Stomach (tissue), 8 donors: ENCODE measurements at regions not wholly inside any gene's neighbourhood (a gene's known extent, or its start where the extent isn't known, plus 50 kb on each side); places are given as distances from the start of the nearest gene placed in this dataset.

Experiments
- DNase-seq, 2 donors: peaks; one replicate each; pipeline versions ENCODE4 v3.0.0 to v3.0.0-alpha.2; 2013 to 2019
- H3K27ac ChIP-seq, 5 donors: fragments of 200-600 bp in 4 of 5; sonication (generic) in 4 of 5; one replicate each; pipeline ENCODE4 v1.5.1; 2013 to 2019; ENCODE audit warnings: mild to moderate bottlenecking in 1 of 5, moderate library complexity in 1 of 5
- H3K27me3 ChIP-seq, 3 donors: fragments of 200-600 bp; sonication (generic); one replicate each; pipeline ENCODE4 v1.5.1; 2017 to 2019; ENCODE audit warnings: mixed run types in 1 of 3
- H3K36me3 ChIP-seq, 4 donors: fragments of 200-600 bp; sonication (generic); 1 replicate in 3 of 4; 2 replicates in 1 of 4; pipeline ENCODE4 v1.5.1; 2016 to 2019
- H3K4me1 ChIP-seq, 4 donors: fragments of 200-600 bp; sonication (generic); one replicate each; pipeline ENCODE4 v1.5.1; 2016 to 2019
- H3K4me3 ChIP-seq, 4 donors: fragments of 200-600 bp; sonication (generic) in 3 of 4; one replicate each; pipeline ENCODE4 v1.5.1; 2016 to 2019; ENCODE audit warnings: mild to moderate bottlenecking in 1 of 4
- H3K9me3 ChIP-seq, 4 donors: fragments of 200-600 bp; sonication (generic); one replicate each; pipeline ENCODE4 v1.5.1; 2016 to 2019
- CTCF ChIP-seq, 7 experiments: fragments of 450-650 bp in 4 of 7; fragments of 200-600 bp in 3 of 7; sonication (generic) in 3 of 7; IDR thresholded peaks; one replicate each; pipeline ENCODE4 v1.5.1; 2016 to 2019; ENCODE audit warnings: antibody characterized with exemption in 7 of 7, control low read depth in 2 of 7, mild to moderate bottlenecking in 1 of 7
- EP300 ChIP-seq: sonication (generic); formaldehyde crosslinking; IDR thresholded peaks from one replicate; pipeline ENCODE4 v1.6.1; 2017; ENCODE audit warnings: antibody characterized with exemption
- POLR2A ChIP-seq, 4 donors: fragments of 450-650 bp; IDR thresholded peaks; one replicate each; pipeline ENCODE4 v1.6.1; 2016; ENCODE audit warnings: antibody characterized with exemption in 4 of 4, control low read depth in 2 of 4, mild to moderate bottlenecking in 1 of 4, moderate library complexity in 1 of 4
- POLR2AphosphoS5 ChIP-seq, 3 donors: sonication (generic); formaldehyde crosslinking; IDR thresholded peaks; one replicate each; pipeline ENCODE4 v1.6.1; 2016; ENCODE audit warnings: antibody characterized with exemption in 3 of 3
- WGBS, 5 donors: extraction: QIAGEN DNeasy Blood & Tissue Kit in 3 of 5; methylation state at CpG; one replicate each; pipeline versions ENCODE4 v1.1.5 to v1.1.7; 2013 to 2018; 5-methylcytosine and 5-hydroxymethylcytosine counted together
- intact Hi-C: fragments of 100-400 bp; cut with DNase I; formaldehyde crosslinking; loops from one replicate; pipeline ENCODE4 v1.15.1; 2023; ENCODE audit warnings: low total_unique reads
- donor health status: healthy with polysubstance abuse.
- donor health status: Bipolar disorder and iron deficiency.
- donor health status: healthy.

DNA sequence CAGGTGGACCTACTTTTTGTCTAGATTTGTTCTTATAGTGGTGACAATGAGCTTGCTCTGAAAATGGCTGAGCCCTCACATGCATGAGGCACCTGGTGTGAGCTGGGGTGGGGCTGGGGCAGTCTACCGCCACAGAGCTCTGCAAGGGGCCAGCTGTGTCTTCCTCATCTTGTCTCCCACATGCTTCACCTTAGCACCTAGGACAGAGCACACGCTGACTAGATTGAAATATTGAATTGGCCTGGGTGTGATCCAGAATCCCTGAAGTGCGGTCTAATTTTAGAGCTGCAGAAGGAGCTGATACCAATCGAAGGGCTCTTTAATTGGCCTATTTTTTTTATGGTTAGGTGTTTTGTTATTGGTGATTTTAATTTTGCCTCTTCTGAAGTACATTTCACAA is 126.1 kb upstream of the NFIB start:
- H3K27ac ChIP-seq: no peak overlapping the region
- intact Hi-C loops: no loop called here
- no peaks in the 10 kb centered on the region for H3K9me3 ChIP-seq
- 79 to 93% (median 87%) methylated on average over 4 of the region's 4 CpGs for WGBS, 5 donors
- no peaks in the 10 kb centered on the region for H3K36me3 ChIP-seq
- DNase-seq: no peak
- H3K27me3 ChIP-seq: peaks cover 0 to 3% (median 0%) of the 10 kb centered on the region in 3 donors
- no peaks in the 10 kb centered on the region for H3K4me1 ChIP-seq
- no peak overlapping the region for H3K4me3 ChIP-seq
- TF ChIP-seq POLR2AphosphoS5 (IDR thresholded peaks at IDR 0.05) (no peak), POLR2A (IDR thresholded peaks at IDR 0.05) (no peak), EP300 (no peak), CTCF (IDR thresholded peaks at IDR 0.05) (no peak)

DNA sequence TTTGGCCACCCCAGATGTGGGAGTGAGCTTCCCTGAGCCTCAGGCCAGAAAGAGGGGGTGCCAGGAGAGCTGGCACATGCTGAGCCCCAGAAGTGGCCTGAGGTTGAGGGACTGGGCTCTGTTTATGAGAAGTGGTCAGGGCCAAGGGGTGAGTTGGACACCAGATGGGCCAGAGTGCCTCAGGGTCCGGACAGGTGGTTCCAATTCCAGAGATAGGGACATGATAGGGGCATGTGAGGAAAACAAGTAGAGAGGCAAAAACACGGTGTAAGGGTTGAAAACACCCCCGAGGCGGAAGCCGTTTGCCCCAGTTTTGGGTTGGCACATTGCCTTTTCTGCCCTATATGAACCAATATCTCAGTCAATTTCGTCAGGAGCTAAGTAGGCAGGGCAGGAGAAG is 125.6 kb upstream of the NFIB start:
- no peaks in the 10 kb centered on the region for H3K9me3 ChIP-seq
- intact Hi-C loops: no loop called here
- H3K36me3 ChIP-seq: no peaks in the 10 kb centered on the region
- H3K27me3 ChIP-seq: peaks cover 0 to 3% (median 0%) of the 10 kb centered on the region in 3 donors
- no peak overlapping the region for H3K27ac ChIP-seq
- WGBS, 5 donors: 78 to 88% (median 81%) methylated on average over 6 of the region's 6 CpGs
- DNase-seq: no peak
- TF ChIP-seq EP300: no peak
- TF ChIP-seq POLR2A (IDR thresholded peaks at IDR 0.05): no peak
- TF ChIP-seq POLR2AphosphoS5 (IDR thresholded peaks at IDR 0.05): no peak
- no peak for TF ChIP-seq CTCF (IDR thresholded peaks at IDR 0.05)
- no peaks in the 10 kb centered on the region for H3K4me1 ChIP-seq
- no peak overlapping the region for H3K4me3 ChIP-seq

DNA sequence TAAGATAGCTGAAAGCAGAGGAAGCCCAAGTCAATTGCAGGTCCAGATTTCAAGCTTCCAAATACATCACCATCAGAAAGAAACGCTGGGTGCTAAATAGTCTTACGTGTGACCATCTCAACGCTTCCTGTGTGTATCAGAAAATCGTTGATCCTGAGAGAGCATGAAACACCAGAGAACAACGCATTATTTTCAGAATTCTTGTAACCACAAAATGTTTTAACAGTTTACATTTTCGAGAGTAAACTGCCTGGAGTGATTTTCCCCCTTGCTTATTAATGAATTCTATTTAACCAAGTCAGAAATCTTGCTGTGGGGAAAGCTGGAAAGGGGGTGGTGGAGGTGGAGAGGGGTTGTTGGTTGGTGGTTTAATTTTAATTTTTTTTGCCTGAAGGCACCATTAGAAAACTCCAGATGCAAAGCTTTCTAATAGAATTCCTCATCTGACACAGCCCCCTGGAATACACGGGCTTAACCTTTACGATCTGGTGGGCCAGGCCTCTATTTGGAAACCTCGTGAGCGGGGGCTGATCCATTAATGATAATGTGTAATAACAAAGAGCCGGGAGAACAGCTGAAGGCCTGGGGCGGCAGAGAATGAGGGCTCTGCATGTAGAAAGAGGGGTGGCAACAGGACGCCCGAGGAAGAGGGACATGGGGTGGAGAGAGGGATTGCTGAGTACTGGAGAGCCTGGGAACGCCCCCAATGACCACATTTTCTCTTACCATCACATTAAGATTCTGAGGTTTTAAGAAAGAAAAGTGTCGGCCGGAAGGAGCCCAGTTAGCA is 124.5 kb upstream of the NFIB start:
- WGBS, 5 donors: 69 to 79% (median 77%) methylated on average over 17 of the region's 17 CpGs
- no peaks in the 10 kb centered on the region for H3K9me3 ChIP-seq
- H3K36me3 ChIP-seq: no peaks in the 10 kb centered on the region
- H3K27me3 ChIP-seq: peaks cover 0 to 3% (median 0%) of the 10 kb centered on the region in 3 donors
- intact Hi-C loops: no loop called here
- TF ChIP-seq POLR2A (IDR thresholded peaks at IDR 0.05) (no peak), CTCF (IDR thresholded peaks at IDR 0.05) (no peak), EP300 (no peak), POLR2AphosphoS5 (IDR thresholded peaks at IDR 0.05) (no peak)
- no peak overlapping the region for H3K27ac ChIP-seq
- peaks cover 0 to 7% (median 4%) of the 10 kb centered on the region in 4 donors for H3K4me1 ChIP-seq
- DNase-seq: no peak
- no peak overlapping the region for H3K4me3 ChIP-seq

DNA sequence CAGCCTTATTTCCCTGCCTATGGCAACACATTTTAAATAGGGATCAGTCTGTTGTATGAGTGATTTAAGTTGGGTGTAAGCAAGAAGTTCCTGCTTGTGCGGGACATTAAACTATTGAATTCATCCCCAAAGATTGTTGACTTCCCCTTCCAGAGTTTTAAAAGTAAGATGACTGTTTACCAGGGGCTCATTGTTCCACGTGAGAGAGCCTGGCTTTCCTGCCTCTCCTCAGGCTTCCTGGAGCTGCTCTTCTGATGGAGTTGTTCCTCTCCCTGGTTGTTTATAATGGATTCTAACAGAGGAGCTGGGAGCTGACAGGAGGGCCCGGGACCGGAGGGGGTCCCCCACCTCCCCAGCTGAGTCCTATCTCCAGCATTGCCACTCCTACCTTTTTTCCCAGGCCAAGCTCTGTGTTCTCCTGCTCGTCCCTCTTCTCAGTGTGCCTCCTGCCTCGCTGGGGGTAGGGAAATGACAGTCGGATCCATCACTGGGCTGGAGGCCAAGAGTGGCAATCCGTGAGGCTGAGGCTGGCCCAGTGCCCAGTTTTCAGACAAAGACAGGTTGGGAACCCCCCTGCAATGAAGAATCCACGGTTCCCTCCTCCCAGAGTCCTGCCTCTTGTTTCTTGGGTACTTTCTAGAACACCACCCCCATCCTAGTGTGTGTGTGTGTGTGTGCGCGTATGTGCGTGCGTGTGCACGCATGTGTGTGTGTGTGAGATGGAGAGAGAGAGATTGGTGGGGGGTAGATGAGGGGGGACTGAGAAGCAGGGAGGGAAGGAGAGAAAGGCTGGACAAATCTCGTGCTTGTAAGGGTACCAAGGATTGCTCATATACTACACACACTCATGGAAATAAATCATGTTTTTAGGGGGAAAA is 123.7 kb upstream of the NFIB start:
- TF ChIP-seq POLR2AphosphoS5 (IDR thresholded peaks at IDR 0.05): no peak
- TF ChIP-seq EP300: no peak
- no peak for TF ChIP-seq CTCF (IDR thresholded peaks at IDR 0.05)
- TF ChIP-seq POLR2A (IDR thresholded peaks at IDR 0.05): no peak
- Histone ChIP-seq H3K27ac (peak overlapping the region in 1 of 5 donors; percentile 7), H3K4me3 (no peak overlapping the region), H3K9me3 (no peaks in the 10 kb centered on the region), H3K27me3 (peaks cover 0 to 3% (median 0%) of the 10 kb centered on the region in 3 donors), H3K4me1 (peaks cover 0 to 14% (median 6%) of the 10 kb centered on the region in 4 donors), H3K36me3 (no peaks in the 10 kb centered on the region)
- DNase-seq: peak in 1 of 2 donors; percentile 61
- intact Hi-C loops: no loop called here
- 35 to 46% (median 40%) methylated on average over 15 of the region's 15 CpGs for WGBS, 5 donors
